K562 (cell line): ENCODE measurements at regions not wholly inside any gene's neighbourhood (a gene's known extent, or its start where the extent isn't known, plus 50 kb on each side); places are given as distances from the start of the nearest gene placed in this dataset.

Experiments used
- ATAC-seq: fragments of 200-7000 bp; cut with Tn5 transposase; 3 replicates; pipeline ENCODE4 v1.9.1; 2020; ENCODE audit warnings: moderate library complexity
- BruUV-seq: library from RNA; stranded (reverse); fragments of 400-500 nt; replicated peaks from 2 replicates; lab custom pipeline; 2021; lab: Mats Ljungman, UMichigan
- CTCF ChIA-PET: fragments of 300-600 bp; formaldehyde crosslinking; extraction: SDS; loops from one replicate; lab custom pipeline; 2021; ENCODE audit warnings: low intra/inter-chr PET ratio; lab: Yijun Ruan, JAX
- POLR2A ChIA-PET: fragments of 300-600, 350-650 bp; sonication (Branson Sonifier 250); formaldehyde crosslinking; extraction: SDS; loops from one replicate; lab custom pipeline; 2021; ENCODE audit warnings: antibody characterized with exemption, inconsistent platforms; lab: Yijun Ruan, JAX
- DNase-seq, 4 experiments: peaks; one replicate each; pipeline versions ENCODE4 v3.0.0 to v3.0.0-alpha.2; 2011 to 2018; ENCODE audit warnings: low spot score in 3 of 4, mixed read lengths in 3 of 4; ENCODE audit errors: extremely low read depth in 1 of 4
- FAIRE-seq: peaks from 2 replicates; lab custom pipeline; 2011; peaks lifted over from hg19 to GRCh38; lab: Jason Lieb, UNC
- H2AFZ ChIP-seq: 2 replicates; pipeline ENCODE4 v1.6.0; 2011; ENCODE audit warnings: low read depth, low read length, control low read depth, inconsistent platforms
- H3K27ac ChIP-seq: fragments of 200-600 bp; 3 replicates; pipeline ENCODE4 v1.8.0; 2011; ENCODE audit warnings: low read depth, mild to moderate bottlenecking, control low read depth, inconsistent platforms, low read length, moderate library complexity, mixed read lengths; ENCODE audit errors: extremely low read depth
- H3K27me3 ChIP-seq, 2 experiments: fragments of 300-600 bp in 1 of 2; 2 replicates in 1 of 2; 3 replicates in 1 of 2; pipeline versions ENCODE4 v1.6.0 to v1.8.0; 2011; ENCODE audit warnings: inconsistent platforms in 2 of 2, low read length in 2 of 2, mild to moderate bottlenecking in 1 of 2, mixed read lengths in 1 of 2, moderate library complexity in 1 of 2; ENCODE audit not compliant: control insufficient read depth in 2 of 2, insufficient read depth in 2 of 2
- H3K36me3 ChIP-seq: fragments of 300-600 bp; 3 replicates; pipeline ENCODE4 v1.8.0; 2011; ENCODE audit warnings: mild to moderate bottlenecking, low read length, inconsistent platforms; ENCODE audit not compliant: control insufficient read depth, insufficient read depth
- H3K4me1 ChIP-seq, 2 experiments: fragments of 200-600 bp in 1 of 2; replicated peaks in 1 of 2; 2 replicates in 1 of 2; 3 replicates in 1 of 2; pipeline versions ENCODE4 v1.5.1 to v1.8.0; 2011; ENCODE audit warnings: inconsistent platforms in 2 of 2, low read length in 2 of 2, mild to moderate bottlenecking in 1 of 2, mixed read lengths in 1 of 2, moderate library complexity in 1 of 2; ENCODE audit not compliant: control insufficient read depth in 2 of 2, insufficient read depth in 2 of 2
- H3K4me2 ChIP-seq: 2 replicates; pipeline ENCODE4 v1.6.1; 2011; ENCODE audit warnings: low read length, control low read depth, inconsistent platforms, mixed read lengths; ENCODE audit not compliant: insufficient read depth
- H3K4me3 ChIP-seq: fragments of 200-600 bp; sonication (generic), shearing (Covaris generic); 2 replicates; pipeline ENCODE4 v1.5.1; 2016; ENCODE audit warnings: control low read depth, inconsistent platforms
- H3K79me2 ChIP-seq: fragments of 200-600 bp; 3 replicates; pipeline ENCODE4 v1.8.0; 2011; ENCODE audit warnings: low read length, inconsistent platforms; ENCODE audit not compliant: control insufficient read depth, insufficient read depth
- H3K9ac ChIP-seq, 2 experiments: 2 replicates each; pipeline versions ENCODE4 v1.6.0 to v1.6.1; 2011; ENCODE audit warnings: low read depth in 2 of 2, low read length in 2 of 2, control low read depth in 1 of 2, inconsistent platforms in 1 of 2, mild to moderate bottlenecking in 1 of 2, mixed read lengths in 1 of 2; ENCODE audit not compliant: insufficient read depth in 1 of 2
- H3K9me1 ChIP-seq: one replicate; pipeline ENCODE4 v1.6.0; 2011; ENCODE audit warnings: inconsistent platforms, mild to moderate bottlenecking, low read length, moderate library complexity; ENCODE audit not compliant: control insufficient read depth, insufficient read depth
- H3K9me3 ChIP-seq: replicated peaks from 2 replicates; pipeline ENCODE4 v1.5.1; 2011; ENCODE audit warnings: low read depth, low read length, inconsistent platforms; ENCODE audit not compliant: control insufficient read depth, insufficient read depth
- H4K20me1 ChIP-seq: replicated peaks from 2 replicates; pipeline ENCODE4 v1.6.1; 2011; ENCODE audit warnings: low read length, inconsistent platforms, mixed read lengths; ENCODE audit not compliant: control insufficient read depth, insufficient read depth
- BCL6 ChIP-seq: fragments of 250-450 bp; sonication (Bioruptor Pico); IDR thresholded peaks from 2 replicates; pipeline ENCODE4 v1.4.0; 2020
- CHCHD3 ChIP-seq: fragments of 250-450 bp; sonication (Bioruptor Pico); IDR thresholded peaks from 2 replicates; pipeline ENCODE4 v2.1.2; 2022; ENCODE audit warnings: mild to moderate bottlenecking
- E2F1 ChIP-seq: sonication (generic); formaldehyde crosslinking; IDR thresholded peaks from 2 replicates; pipeline ENCODE4 v1.8.1; 2023; ENCODE audit warnings: mild to moderate bottlenecking, missing genetic modification reagents, moderate library complexity
- GABPB2 ChIP-seq: fragments of 250-450 bp; sonication (Bioruptor Pico); conservative IDR thresholded peaks from 2 replicates; pipeline ENCODE4 v1.5.1; 2021; ENCODE audit warnings: mild to moderate bottlenecking
- GATA2 ChIP-seq: sonication (generic); formaldehyde crosslinking; IDR thresholded peaks from 2 replicates; pipeline ENCODE4 v1.4.0; 2020; ENCODE audit warnings: mild to moderate bottlenecking, missing genetic modification reagents
- KLF13 ChIP-seq: fragments of 450-650 bp; IDR thresholded peaks from 2 replicates; pipeline ENCODE4 v1.6.1; 2016; ENCODE audit warnings: missing genetic modification characterization, low read depth, mild to moderate bottlenecking, missing compliant biosample characterization, moderate library complexity, borderline replicate concordance
- MED1 ChIP-seq: sonication (generic); formaldehyde crosslinking; IDR thresholded peaks from 2 replicates; pipeline ENCODE4 v1.8.1; 2023; ENCODE audit warnings: missing genetic modification reagents, borderline replicate concordance
- MTA2 ChIP-seq: fragments of 450-650 bp; IDR thresholded peaks from 2 replicates; pipeline ENCODE4 v1.6.1; 2016; ENCODE audit warnings: low read depth
- SIX5 ChIP-seq, 2 experiments: IDR thresholded peaks; 2 replicates each; pipeline ENCODE4 v1.6.1; 2011; ENCODE audit warnings: low read length in 2 of 2, borderline replicate concordance in 1 of 2, low read depth in 1 of 2, mild to moderate bottlenecking in 1 of 2, moderate library complexity in 1 of 2; ENCODE audit not compliant: insufficient read depth in 1 of 2
- TAL1 ChIP-seq: fragments of 450-650 bp; IDR thresholded peaks from 2 replicates; pipeline ENCODE4 v1.6.1; 2016; ENCODE audit warnings: mild to moderate bottlenecking
- TCF15 ChIP-seq: fragments of 250-450 bp; sonication (Bioruptor Pico); IDR thresholded peaks from 2 replicates; pipeline ENCODE4 v1.8.0; 2022; ENCODE audit warnings: moderate library complexity, mild to moderate bottlenecking, inconsistent platforms
- ZNF274 ChIP-seq: IDR thresholded peaks from 2 replicates; pipeline ENCODE4 v1.6.1; 2011; ENCODE audit warnings: low read depth, mild to moderate bottlenecking, low read length, moderate library complexity, borderline replicate concordance
- ZNF75A ChIP-seq: fragments of 450-650 bp; formaldehyde crosslinking; IDR thresholded peaks from 2 replicates; pipeline ENCODE4 v1.4.0; 2020; ENCODE audit warnings: mild to moderate bottlenecking
- ZNF780A ChIP-seq: fragments of 250-450 bp; sonication (Bioruptor Pico); IDR thresholded peaks from 2 replicates; pipeline ENCODE4 v1.5.0; 2021; ENCODE audit warnings: mild to moderate bottlenecking
- WGBS: fragments of 100-300 bp; shearing (Covaris generic); methylation state at CpG from one replicate; pipeline ENCODE4 v1.1.6; 2016; ENCODE audit warnings: low coverage, mixed read lengths; ENCODE audit not compliant: insufficient coverage; ENCODE audit errors: missing lambda C conversion rate; 5-methylcytosine and 5-hydroxymethylcytosine counted together
- in situ Hi-C: fragments of 300-500 bp; cut with MboI; formaldehyde crosslinking; loops from 4 replicates; pipeline ENCODE4 v1.15.0; 2018; ENCODE audit warnings: inconsistent platforms, mixed read lengths
- intact Hi-C: fragments of 100-400 bp; cut with micrococcal nuclease; formaldehyde crosslinking; loops from 2 replicates; pipeline ENCODE4 v1.14.2; 2022
- TF ChIP-seq, protein P1 (sequence below): fragments of 250-450 bp; sonication (Bioruptor Pico); IDR thresholded peaks from 2 replicates; pipeline ENCODE4 v1.4.0; 2020; ENCODE audit warnings: borderline replicate concordance

DNA sequence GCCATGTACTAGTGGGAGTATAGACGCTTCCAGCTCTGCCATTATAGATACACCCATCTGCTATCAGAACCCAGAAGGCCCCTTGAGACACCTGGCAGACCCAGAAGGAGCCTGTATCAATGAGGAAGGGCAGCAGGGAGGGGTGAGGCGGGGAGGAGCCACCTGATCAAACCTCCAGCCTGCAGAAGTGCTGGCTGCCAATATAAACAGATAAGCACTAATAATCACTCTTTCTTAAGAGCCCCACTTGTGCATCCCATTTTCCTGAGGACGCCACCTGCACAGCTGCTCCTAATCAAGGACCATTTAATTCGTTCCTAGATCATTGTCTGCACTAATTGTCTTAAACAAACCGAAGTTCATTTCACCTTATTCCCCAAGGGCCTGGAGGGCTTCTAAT, 75.0 kb upstream of the NEK6 start:
- H3K9me1 ChIP-seq, result no peaks in the 10 kb centered on the region
- H3K4me1 ChIP-seq, result no peaks in the 10 kb centered on the region
- CTCF ChIA-PET, result no interaction called here
- in situ Hi-C loops (no loop called here), intact Hi-C loops (no loop called here)
- TF ChIP-seq ZNF780A, result no peak
- TF ChIP-seq BCL6 (CRISPR knock-in tag), result no peak
- no peak for ATAC-seq
- peaks cover 3% of the 10 kb centered on the region for H3K9me3 ChIP-seq
- H3K9ac ChIP-seq, result no peak overlapping the region
- no peaks in the 10 kb centered on the region for H3K79me2 ChIP-seq
- H3K27me3 ChIP-seq, result peaks cover 13 to 53% of the 10 kb centered on the region in 2 experiments
- no TSS peak for BruUV-seq
- no peaks in the 10 kb centered on the region for H3K36me3 ChIP-seq
- H4K20me1 ChIP-seq, result no peaks in the 10 kb centered on the region
- DNase-seq, result no peak
- no peak overlapping the region for H2AFZ ChIP-seq
- 0% methylated on average over 5 of the region's 5 CpGs for whole genome bisulfite sequencing
- no peak overlapping the region for H3K4me3 ChIP-seq
- no peak overlapping the region for H3K27ac ChIP-seq
- H3K4me2 ChIP-seq, result no peak overlapping the region
- no peak for FAIRE-seq
- POLR2A ChIA-PET, result interaction anchor here (0.6 kb wide), 1 partner anchor 394 kb away, joined by 5 read pairs; no protein-coding TSS in a partner anchor

DNA sequence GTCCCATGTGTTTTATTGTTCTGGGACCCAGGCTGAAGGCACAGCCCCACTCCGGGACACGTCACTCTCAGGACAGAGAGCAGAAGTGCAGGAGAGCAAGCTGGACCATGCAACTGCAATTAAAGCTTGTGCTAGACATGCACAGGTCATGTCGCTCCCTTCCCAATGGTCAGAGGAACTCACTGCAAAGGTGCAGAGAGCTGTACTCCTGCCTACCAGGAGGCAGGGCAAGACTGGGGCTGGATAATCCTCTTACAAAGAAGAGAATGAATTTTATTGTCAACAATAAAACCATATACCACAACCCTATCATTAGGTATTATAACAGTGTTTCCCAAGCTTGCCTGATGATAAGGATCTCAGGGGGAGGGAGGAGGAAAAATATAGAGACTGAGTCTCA, 74.0 kb upstream of the NEK6 start:
- WGBS, result 0% methylated on average over 3 of the region's 3 CpGs
- Histone ChIP-seq H3K4me2 (no peak overlapping the region), H4K20me1 (no peaks in the 10 kb centered on the region), H3K4me1 (no peaks in the 10 kb centered on the region), H3K9me3 (peaks cover 3% of the 10 kb centered on the region), H2AFZ (no peak overlapping the region), H3K27me3 (peaks cover 13 to 61% of the 10 kb centered on the region in 2 experiments), H3K79me2 (no peaks in the 10 kb centered on the region), H3K36me3 (no peaks in the 10 kb centered on the region), H3K27ac (no peak overlapping the region), H3K9me1 (no peaks in the 10 kb centered on the region), H3K4me3 (no peak overlapping the region), H3K9ac (no peak overlapping the region)
- intact Hi-C loops (no loop called here), in situ Hi-C loops (no loop called here)
- TF ChIP-seq GABPB2 (CRISPR knock-in tag), result no peak
- no peak for TF ChIP-seq ZNF274
- no peak for TF ChIP-seq E2F1 (CRISPR knock-in tag)
- no peak for TF ChIP-seq ZNF75A (CRISPR knock-in tag)
- no peak for TF ChIP-seq TAL1
- no peak for TF ChIP-seq GATA2 (CRISPR knock-in tag)
- TF ChIP-seq MED1, result no peak
- TF ChIP-seq TCF15, result no peak
- TF ChIP-seq KLF13 (tag), result no peak
- TF ChIP-seq SIX5 (IDR thresholded peaks at IDR 0.05; ENCODE audit: borderline replicate concordance in 1 of 2, insufficient read depth in 1 of 2, low read depth in 1 of 2, low read length in 2 of 2), result no peak
- no peak for TF ChIP-seq MTA2
- no peak for TF ChIP-seq CHCHD3 (CRISPR knock-in tag)
- TF ChIP-seq, protein P1, sequence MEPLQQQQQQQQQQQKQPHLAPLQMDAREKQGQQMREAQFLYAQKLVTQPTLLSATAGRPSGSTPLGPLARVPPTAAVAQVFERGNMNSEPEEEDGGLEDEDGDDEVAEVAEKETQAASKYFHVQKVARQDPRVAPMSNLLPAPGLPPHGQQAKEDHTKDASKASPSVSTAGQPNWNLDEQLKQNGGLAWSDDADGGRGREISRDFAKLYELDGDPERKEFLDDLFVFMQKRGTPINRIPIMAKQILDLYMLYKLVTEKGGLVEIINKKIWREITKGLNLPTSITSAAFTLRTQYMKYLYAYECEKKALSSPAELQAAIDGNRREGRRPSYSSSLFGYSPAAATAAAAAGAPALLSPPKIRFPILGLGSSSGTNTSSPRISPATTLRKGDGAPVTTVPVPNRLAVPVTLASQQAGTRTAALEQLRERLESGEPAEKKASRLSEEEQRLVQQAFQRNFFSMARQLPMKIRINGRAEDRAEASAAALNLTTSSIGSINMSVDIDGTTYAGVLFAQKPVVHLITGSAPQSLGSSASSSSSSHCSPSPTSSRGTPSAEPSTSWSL, result no peak
- no TSS peak for BruUV-seq
- ChIA-PET CTCF (no interaction called here), POLR2A (interaction anchor here (0.6 kb wide), 1 partner anchor 476 kb away, joined by 3 read pairs; no protein-coding TSS in a partner anchor)
- DNase-seq (no peak), FAIRE-seq (no peak), ATAC-seq (no peak)
